ENCODE measurements at regions not wholly inside any gene's neighbourhood (a gene's known extent, or its start where the extent isn't known, plus 50 kb on each side); places are given as distances from the start of the nearest gene placed in this dataset.

- Histone ChIP-seq H3K27me3 (ENCODE audit: insufficient read depth) (no peaks in the 10 kb centered on the region), H3K4me3 (no peak overlapping the region), H2AFZ (no peak overlapping the region), H3K36me3 (ENCODE audit: insufficient read depth) (no peaks in the 10 kb centered on the region), H3K9me2 (ENCODE audit: insufficient read depth) (no peaks in the 10 kb centered on the region), H4K20me1 (replicated peaks; ENCODE audit: insufficient read depth) (no peaks in the 10 kb centered on the region), H3F3A (replicated peaks; ENCODE audit: low read depth) (no peaks in the 10 kb centered on the region), H3K27ac (ENCODE audit: low read depth) (no peak overlapping the region), H3K79me2 (replicated peaks; ENCODE audit: insufficient read depth) (no peaks in the 10 kb centered on the region), H3K4me1 (ENCODE audit: insufficient read depth) (peaks cover 5% of the 10 kb centered on the region; the same call in 1 of the 2 replicates), H3K4me2 (no peak overlapping the region)
- ATAC-seq: no peak
- H3K27ac Mint-ChIP-seq: no peak overlapping the region; the same call in 1 of the 2 replicates
- no peaks in the 10 kb centered on the region for H3K9me3 Mint-ChIP-seq
- H3K4me1 Mint-ChIP-seq: peaks cover 14% of the 10 kb centered on the region
- no peak overlapping the region for H3K4me3 Mint-ChIP-seq
- no peaks in the 10 kb centered on the region for H3K36me3 Mint-ChIP-seq (ENCODE audit: low read depth)
- H3K27me3 Mint-ChIP-seq (ENCODE audit: insufficient read depth, low read depth, poor library complexity): no peaks in the 10 kb centered on the region
- TF ChIP-seq NANOG (IDR thresholded peaks at IDR 0.05; ENCODE audit: borderline replicate concordance) (no peak), POLR2AphosphoS5 (IDR thresholded peaks at IDR 0.05; ENCODE audit: low read depth) (no peak), EZH2phosphoT487 (IDR thresholded peaks at IDR 0.05; ENCODE audit: unreplicated experiment) (no peak), ZNF462 (CRISPR knock-in tag; IDR thresholded peaks at IDR 0.05) (no peak), CTCF (conservative IDR thresholded peaks at IDR 0.05; ENCODE audit: low read depth in 2 of 2) (no peak), CREB1 (CRISPR knock-in tag; IDR thresholded peaks at IDR 0.05; ENCODE audit: low read depth) (no peak), ZNF331 (CRISPR knock-in tag; IDR thresholded peaks at IDR 0.05; ENCODE audit: low read depth) (no peak), JUNB (IDR thresholded peaks at IDR 0.05; ENCODE audit: unreplicated experiment) (no peak), REST (IDR thresholded peaks at IDR 0.05; ENCODE audit: unreplicated experiment) (no peak), STAT1 (IDR thresholded peaks at IDR 0.05; ENCODE audit: unreplicated experiment) (no peak), ZNF114 (CRISPR knock-in tag; IDR thresholded peaks at IDR 0.05) (no peak), EZH2 (IDR thresholded peaks at IDR 0.05; ENCODE audit: low read depth, unreplicated experiment) (no peak), ETS1 (IDR thresholded peaks at IDR 0.05) (no peak)
- no peak for DNase-seq (ENCODE audit: low spot score)
Observed at GRCh38 chr11:101331411-101331810, 201.8 kb upstream of the PGR start.

Measured in GM23338 (cell line).